Vagina (tissue), 2 donors: ENCODE measurements at regions not wholly inside any gene's neighbourhood (a gene's known extent, or its start where the extent isn't known, plus 50 kb on each side); places are given as distances from the start of the nearest gene placed in this dataset.

ENCODE experiments used
- CTCF ChIP-seq, 3 experiments: fragments of 450-650 bp in 2 of 3; fragments of 200-600 bp in 1 of 3; sonication (generic) in 1 of 3; IDR thresholded peaks; one replicate each; pipeline ENCODE4 v1.5.1; 2017 to 2019; ENCODE audit warnings: antibody characterized with exemption in 3 of 3, mild to moderate bottlenecking in 2 of 3, moderate library complexity in 2 of 3
- POLR2A ChIP-seq, 2 donors: fragments of 450-650 bp; IDR thresholded peaks; one replicate each; pipeline ENCODE4 v1.6.1; 2017; ENCODE audit warnings: antibody characterized with exemption in 2 of 2, mild to moderate bottlenecking in 2 of 2, moderate library complexity in 2 of 2

- TF ChIP-seq CTCF (IDR thresholded peaks at IDR 0.05) (no peak), POLR2A (IDR thresholded peaks at IDR 0.05) (no peak)
Observed at GRCh38 chr18:7170292-7170691, 52.7 kb upstream of the LAMA1 start.
